H9 (cell line): ENCODE measurements at regions not wholly inside any gene's neighbourhood (a gene's known extent, or its start where the extent isn't known, plus 50 kb on each side); places are given as distances from the start of the nearest gene placed in this dataset.

Experiments
- DNase-seq: peaks from one replicate; pipeline ENCODE4 v3.0.0-alpha.2; 2017
- H2AFZ ChIP-seq: one replicate; pipeline ENCODE4 v1.6.1; 2013; ENCODE audit warnings: mild to moderate bottlenecking, low read length, control low read depth, moderate library complexity
- H2AK5ac ChIP-seq: 2 replicates; pipeline ENCODE4 v1.6.1; 2013; ENCODE audit warnings: low read length, control low read depth, mixed read lengths; ENCODE audit not compliant: insufficient read length
- H2BK120ac ChIP-seq: one replicate; pipeline ENCODE4 v1.6.1; 2013; ENCODE audit warnings: low read depth, mild to moderate bottlenecking, low read length, control low read depth, inconsistent platforms; ENCODE audit not compliant: poor library complexity, severe bottlenecking
- H2BK12ac ChIP-seq: 2 replicates; pipeline ENCODE4 v1.6.1; 2013; ENCODE audit warnings: low read length, control low read depth, mixed read lengths, low read depth; ENCODE audit not compliant: insufficient read length
- H2BK15ac ChIP-seq: 2 replicates; pipeline ENCODE4 v1.6.1; 2013; ENCODE audit warnings: low read depth, low read length, control low read depth
- H2BK20ac ChIP-seq: one replicate; pipeline ENCODE4 v1.6.1; 2013; ENCODE audit warnings: low read depth, mild to moderate bottlenecking, low read length, control low read depth, inconsistent platforms; ENCODE audit not compliant: poor library complexity, severe bottlenecking
- H2BK5ac ChIP-seq: 2 replicates; pipeline ENCODE4 v1.6.1; 2013; ENCODE audit warnings: low read length, control low read depth, mixed read lengths; ENCODE audit not compliant: insufficient read length
- H3K14ac ChIP-seq: 2 replicates; pipeline ENCODE4 v1.6.1; 2013; ENCODE audit warnings: low read length, control low read depth; ENCODE audit not compliant: insufficient read depth
- H3K18ac ChIP-seq: 2 replicates; pipeline ENCODE4 v1.6.1; 2013; ENCODE audit warnings: low read depth, mild to moderate bottlenecking, mixed read lengths, low read length, control low read depth; ENCODE audit not compliant: insufficient read length
- H3K23ac ChIP-seq: 2 replicates; pipeline ENCODE4 v1.6.1; 2013; ENCODE audit warnings: low read length, control low read depth, mixed read lengths, low read depth; ENCODE audit not compliant: insufficient read length
- H3K23me2 ChIP-seq: 2 replicates; pipeline ENCODE4 v1.6.1; 2013; ENCODE audit warnings: low read depth, mild to moderate bottlenecking, mixed read lengths, low read length, control low read depth; ENCODE audit not compliant: insufficient read length, poor library complexity, severe bottlenecking
- H3K27ac ChIP-seq: 2 replicates; pipeline ENCODE4 v1.5.1; 2013; ENCODE audit warnings: low read length, control low read depth, mixed read lengths, low read depth; ENCODE audit not compliant: insufficient read length
- H3K27me3 ChIP-seq: 2 replicates; pipeline ENCODE4 v1.6.1; 2013; ENCODE audit warnings: low read length, control low read depth, inconsistent platforms; ENCODE audit not compliant: insufficient read depth
- H3K4ac ChIP-seq: 2 replicates; pipeline ENCODE4 v1.6.1; 2013; ENCODE audit warnings: low read depth, mild to moderate bottlenecking, control low read depth, inconsistent platforms, low read length, moderate library complexity
- H3K4me1 ChIP-seq: 2 replicates; pipeline ENCODE4 v1.6.1; 2013; ENCODE audit warnings: low read length, control low read depth, inconsistent platforms; ENCODE audit not compliant: insufficient read depth
- H3K4me2 ChIP-seq: 2 replicates; pipeline ENCODE4 v1.6.1; 2013; ENCODE audit warnings: low read length, control low read depth, mixed read lengths; ENCODE audit not compliant: insufficient read length, insufficient read depth
- H3K56ac ChIP-seq: 2 replicates; pipeline ENCODE4 v1.6.1; 2013; ENCODE audit warnings: low read depth, mild to moderate bottlenecking, mixed read lengths, low read length, control low read depth; ENCODE audit not compliant: insufficient read length
- H3K79me1 ChIP-seq: 2 replicates; pipeline ENCODE4 v1.6.1; 2013; ENCODE audit warnings: low read depth, mild to moderate bottlenecking, moderate library complexity, low read length, control low read depth, inconsistent platforms; ENCODE audit not compliant: insufficient read depth, poor library complexity, severe bottlenecking
- H3K79me2 ChIP-seq: 2 replicates; pipeline ENCODE4 v1.6.1; 2013; ENCODE audit warnings: low read length, control low read depth, inconsistent platforms; ENCODE audit not compliant: insufficient read depth
- H3K9ac ChIP-seq: 2 replicates; pipeline ENCODE4 v1.6.1; 2013; ENCODE audit warnings: low read length, control low read depth, mixed read lengths; ENCODE audit not compliant: insufficient read length; ENCODE audit errors: extremely low read depth
- H3K9me3 ChIP-seq: one replicate; pipeline ENCODE4 v1.6.1; 2013; ENCODE audit warnings: low read depth, low read length, inconsistent platforms; ENCODE audit not compliant: control insufficient read depth
- H3T11ph ChIP-seq: one replicate; pipeline ENCODE4 v1.6.1; 2013; ENCODE audit warnings: mild to moderate bottlenecking, low read length, control low read depth, inconsistent platforms
- H4K20me1 ChIP-seq: one replicate; pipeline ENCODE4 v1.6.1; 2013; ENCODE audit not compliant: control insufficient read depth, insufficient read length, insufficient read depth
- H4K5ac ChIP-seq: 2 replicates; pipeline ENCODE4 v1.6.1; 2013; ENCODE audit warnings: low read depth, mild to moderate bottlenecking, mixed read lengths, low read length, control low read depth; ENCODE audit not compliant: insufficient read length
- H4K8ac ChIP-seq: replicated peaks from 2 replicates; pipeline ENCODE4 v1.6.1; 2013; ENCODE audit warnings: low read length, control low read depth, mixed read lengths, low read depth; ENCODE audit not compliant: insufficient read length
- H4K91ac ChIP-seq: 2 replicates; pipeline ENCODE4 v1.6.1; 2013; ENCODE audit warnings: low read depth, mild to moderate bottlenecking, moderate library complexity, mixed read lengths, low read length, control low read depth; ENCODE audit not compliant: insufficient read length
- H3K27ac Mint-ChIP-seq, 3 experiments: 2 replicates in 2 of 3; 3 replicates in 1 of 3; pipeline ENCODE4 v1.8.0; 2020 to 2021; ENCODE audit warnings: mixed read lengths in 3 of 3, mild to moderate bottlenecking in 1 of 3, moderate library complexity in 1 of 3
- H3K27me3 Mint-ChIP-seq: 2 replicates; pipeline ENCODE4 v1.8.0; 2021; ENCODE audit warnings: low read depth, mild to moderate bottlenecking, moderate library complexity, mixed read lengths
- H3K36me3 Mint-ChIP-seq, 3 experiments: 2 replicates in 2 of 3; 3 replicates in 1 of 3; pipeline ENCODE4 v1.8.0; 2020 to 2021; ENCODE audit warnings: low read depth in 3 of 3, mixed read lengths in 3 of 3; ENCODE audit not compliant: insufficient read depth in 1 of 3
- H3K4me1 Mint-ChIP-seq, 2 experiments: 2 replicates each; pipeline ENCODE4 v1.8.0; 2020; ENCODE audit warnings: mixed read lengths in 2 of 2
- H3K4me3 Mint-ChIP-seq, 2 experiments: 2 replicates in 1 of 2; 3 replicates in 1 of 2; pipeline ENCODE4 v1.8.0; 2020 to 2021; ENCODE audit warnings: mild to moderate bottlenecking in 2 of 2, mixed read lengths in 2 of 2, moderate library complexity in 1 of 2
- H3K9me3 Mint-ChIP-seq, 2 experiments: 2 replicates in 1 of 2; 3 replicates in 1 of 2; pipeline ENCODE4 v1.8.0; 2020; ENCODE audit warnings: mild to moderate bottlenecking in 2 of 2, mixed read lengths in 2 of 2, moderate library complexity in 1 of 2
- WGBS: extraction: QIAGEN DNeasy Blood & Tissue Kit; methylation state at CpG from one replicate; pipeline ENCODE4 v1.1.7; 2013; ENCODE audit warnings: missing lambda C conversion rate, low lambda C conversion rate, mixed read lengths; ENCODE audit not compliant: insufficient read length; ENCODE audit errors: extremely low coverage; 5-methylcytosine and 5-hydroxymethylcytosine counted together
- TF ChIP-seq, protein P1 (sequence below): fragments of 200-600 bp; sonication (generic); conservative IDR thresholded peaks from 3 replicates; pipeline ENCODE4 v1.8.0; 2021; ENCODE audit warnings: antibody characterized with exemption, mild to moderate bottlenecking

DNA sequence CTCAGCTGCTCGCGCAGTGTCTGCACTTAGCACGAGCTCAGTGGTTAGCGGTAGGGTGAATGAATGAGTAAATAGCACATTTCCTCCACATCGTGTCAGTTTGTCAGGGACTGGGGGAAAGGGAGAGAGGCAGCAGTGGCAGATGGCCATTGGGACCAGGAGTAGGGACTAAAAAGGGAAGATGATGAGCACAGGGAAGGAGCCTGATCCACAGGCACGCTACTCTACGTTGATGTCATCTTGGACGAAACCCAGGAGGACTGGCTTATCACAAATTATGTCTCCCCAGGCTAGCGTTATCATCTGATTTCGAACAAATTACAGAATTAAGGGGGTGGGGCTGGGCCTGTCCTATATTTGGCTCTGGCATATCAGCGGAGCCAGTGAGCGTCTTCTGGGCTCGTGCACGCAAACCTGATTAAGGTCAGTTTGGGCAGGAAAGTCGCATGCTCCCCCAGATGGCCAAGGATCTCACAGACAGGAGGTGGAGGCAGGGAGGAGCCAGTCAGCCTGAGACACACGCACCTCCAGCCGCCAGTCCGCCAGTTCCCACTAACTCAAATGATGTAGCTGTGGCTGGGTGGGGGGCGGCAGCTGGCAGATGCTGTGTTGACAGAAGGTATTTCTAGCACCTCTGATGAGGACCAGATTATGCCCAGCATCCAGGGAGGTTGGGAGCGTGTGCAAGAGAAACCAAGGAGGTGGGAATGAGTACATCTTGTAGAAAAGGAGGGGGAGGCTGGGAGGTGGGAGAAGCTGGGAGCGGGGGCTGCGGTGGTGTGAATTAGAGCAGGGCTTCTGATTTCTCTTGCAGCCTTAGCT is 97.4 kb upstream of the PRDM11 start:
- H3K14ac ChIP-seq = no peak overlapping the region; the same call in 1 of the 2 replicates
- H3K79me2 ChIP-seq = no peaks in the 10 kb centered on the region
- no peaks in the 10 kb centered on the region for H3K27me3 ChIP-seq
- no peak overlapping the region for H4K8ac ChIP-seq
- H2BK20ac ChIP-seq = no peak overlapping the region
- TF ChIP-seq, protein P1, sequence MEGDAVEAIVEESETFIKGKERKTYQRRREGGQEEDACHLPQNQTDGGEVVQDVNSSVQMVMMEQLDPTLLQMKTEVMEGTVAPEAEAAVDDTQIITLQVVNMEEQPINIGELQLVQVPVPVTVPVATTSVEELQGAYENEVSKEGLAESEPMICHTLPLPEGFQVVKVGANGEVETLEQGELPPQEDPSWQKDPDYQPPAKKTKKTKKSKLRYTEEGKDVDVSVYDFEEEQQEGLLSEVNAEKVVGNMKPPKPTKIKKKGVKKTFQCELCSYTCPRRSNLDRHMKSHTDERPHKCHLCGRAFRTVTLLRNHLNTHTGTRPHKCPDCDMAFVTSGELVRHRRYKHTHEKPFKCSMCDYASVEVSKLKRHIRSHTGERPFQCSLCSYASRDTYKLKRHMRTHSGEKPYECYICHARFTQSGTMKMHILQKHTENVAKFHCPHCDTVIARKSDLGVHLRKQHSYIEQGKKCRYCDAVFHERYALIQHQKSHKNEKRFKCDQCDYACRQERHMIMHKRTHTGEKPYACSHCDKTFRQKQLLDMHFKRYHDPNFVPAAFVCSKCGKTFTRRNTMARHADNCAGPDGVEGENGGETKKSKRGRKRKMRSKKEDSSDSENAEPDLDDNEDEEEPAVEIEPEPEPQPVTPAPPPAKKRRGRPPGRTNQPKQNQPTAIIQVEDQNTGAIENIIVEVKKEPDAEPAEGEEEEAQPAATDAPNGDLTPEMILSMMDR = no peak
- H3K18ac ChIP-seq = no peak overlapping the region
- no peak overlapping the region for H2BK120ac ChIP-seq
- H2BK12ac ChIP-seq = no peak overlapping the region
- no peak overlapping the region for H2AFZ ChIP-seq
- no peaks in the 10 kb centered on the region for H4K20me1 ChIP-seq
- Mint-ChIP-seq H3K9me3 (no peaks in the 10 kb centered on the region), H3K4me3 (no peak overlapping the region), H3K27ac (no peak overlapping the region; a peak in 1 of 7 replicates), H3K36me3 (no peaks in the 10 kb centered on the region), H3K27me3 (peaks cover 3% of the 10 kb centered on the region), H3K4me1 (peaks cover 10 to 26% of the 10 kb centered on the region in 2 experiments)
- no CpG with 5 or more reads among the region's 22 CpGs for WGBS
- H3K9ac ChIP-seq = no peak overlapping the region
- no peaks in the 10 kb centered on the region for H3K23me2 ChIP-seq
- H4K91ac ChIP-seq = no peak overlapping the region
- H3K23ac ChIP-seq = no peak overlapping the region
- no peak overlapping the region for H3K27ac ChIP-seq
- no peak overlapping the region for H3K56ac ChIP-seq
- no peak overlapping the region for H2BK5ac ChIP-seq
- H4K5ac ChIP-seq = no peak overlapping the region
- H3K4me2 ChIP-seq = no peak overlapping the region
- H3K4ac ChIP-seq = no peak overlapping the region
- H3K9me3 ChIP-seq = no peaks in the 10 kb centered on the region
- H2BK15ac ChIP-seq = no peak overlapping the region
- H3T11ph ChIP-seq = no peak overlapping the region
- H3K4me1 ChIP-seq = no peaks in the 10 kb centered on the region
- no peak for DNase-seq
- H3K79me1 ChIP-seq = no peaks in the 10 kb centered on the region
- no peak overlapping the region for H2AK5ac ChIP-seq
